AG20443 (cell line): ENCODE measurements at regions not wholly inside any gene's neighbourhood (a gene's known extent, or its start where the extent isn't known, plus 50 kb on each side); places are given as distances from the start of the nearest gene placed in this dataset.
"Not testable (repeated sequence)": the region's sequence is repeated elsewhere in the genome, so short reads cannot be mapped to it uniquely, and the experiment has no call there.

Source experiments
- DNase-seq: peaks from one replicate; pipeline ENCODE4 v3.0.0; 2012; ENCODE audit warnings: low spot score, mixed read lengths

GRCh38 chr3:84679211-84679610 is 279.6 kb upstream of the CADM2 start:
- DNase-seq: no peak

GRCh38 chr3:84680700-84681099 is 278.1 kb upstream of the CADM2 start:
- DNase-seq: no peak

GRCh38 chr3:84683493-84683892 is 275.3 kb upstream of the CADM2 start:
- DNase-seq: no peak

- no peak for DNase-seq
Observed at GRCh38 chr3:84685467-84685866, 273.3 kb upstream of the CADM2 start.

GRCh38 chr3:84692261-84692660 is 266.5 kb upstream of the CADM2 start:
- DNase-seq: no peak

- not testable (repeated sequence) for DNase-seq
Observed at GRCh38 chr3:84710288-84710687, 248.5 kb upstream of the CADM2 start.

- DNase-seq: no peak
Observed at GRCh38 chr3:84717894-84718293, 240.9 kb upstream of the CADM2 start.

- DNase-seq: peak; percentile 4
Observed at GRCh38 chr3:84724877-84725276, 233.9 kb upstream of the CADM2 start.

GRCh38 chr3:84727616-84728015 is 231.2 kb upstream of the CADM2 start:
- no peak for DNase-seq

GRCh38 chr3:84734731-84735130 is 224.1 kb upstream of the CADM2 start:
- not testable (repeated sequence) for DNase-seq

GRCh38 chr3:84738086-84738485 is 220.7 kb upstream of the CADM2 start:
- DNase-seq: no peak

GRCh38 chr3:84742915-84743425 is 215.8 kb upstream of the CADM2 start:
- no peak for DNase-seq

- no peak for DNase-seq
Observed at GRCh38 chr3:84744130-84744529, 214.7 kb upstream of the CADM2 start.

- DNase-seq: no peak
Observed at GRCh38 chr3:84755860-84756259, 202.9 kb upstream of the CADM2 start.

GRCh38 chr3:84759361-84759760 is 199.4 kb upstream of the CADM2 start:
- DNase-seq: no peak

GRCh38 chr3:84772841-84773240 is 185.9 kb upstream of the CADM2 start:
- DNase-seq: no peak

GRCh38 chr3:84783281-84783680 is 175.5 kb upstream of the CADM2 start:
- no peak for DNase-seq

GRCh38 chr3:84789961-84790360 is 168.8 kb upstream of the CADM2 start:
- DNase-seq: no peak

- no peak for DNase-seq
Observed at GRCh38 chr3:84806958-84807357, 151.8 kb upstream of the CADM2 start.

GRCh38 chr3:84820126-84820525 is 138.7 kb upstream of the CADM2 start:
- DNase-seq: no peak

- no peak for DNase-seq
Observed at GRCh38 chr3:84820906-84821305, 137.9 kb upstream of the CADM2 start.

GRCh38 chr3:84825817-84826216 is 133.0 kb upstream of the CADM2 start:
- no peak for DNase-seq

GRCh38 chr3:84830476-84830875 is 128.3 kb upstream of the CADM2 start:
- no peak for DNase-seq

- DNase-seq: no peak
Observed at GRCh38 chr3:84835366-84835765, 123.4 kb upstream of the CADM2 start.

GRCh38 chr3:84836961-84837360 is 121.8 kb upstream of the CADM2 start:
- DNase-seq: peak; percentile 3
